ENCODE measurements at regions not wholly inside any gene's neighbourhood (a gene's known extent, or its start where the extent isn't known, plus 50 kb on each side); places are given as distances from the start of the nearest gene placed in this dataset.
"Not testable (repeated sequence)": the region's sequence is repeated elsewhere in the genome, so short reads cannot be mapped to it uniquely, and the experiment has no call there.

GRCh38 chr7:65193334-65194058 is 180.2 kb upstream of the ZNF92 start:
- DNase-seq (ENCODE audit: low spot score); H3K36me3 ChIP-seq (ENCODE audit: insufficient read depth, low read length, poor library complexity, severe bottlenecking); POLR2A ChIA-PET (ENCODE audit: low non-redundant PET); H3K4me1 ChIP-seq (ENCODE audit: insufficient read depth, low read length, poor library complexity, severe bottlenecking); H3K27ac ChIP-seq (ENCODE audit: low read depth, low read length, poor library complexity, severe bottlenecking); BruUV-seq (replicated peaks); H3K9me3 ChIP-seq (ENCODE audit: low read depth, low read length, poor library complexity, severe bottlenecking); H3K4me3 ChIP-seq (ENCODE audit: low read depth, low read length, poor library complexity, severe bottlenecking); H3K27me3 ChIP-seq (replicated peaks; ENCODE audit: insufficient read depth, low read depth, low read length, poor library complexity); intact Hi-C loops (cut with micrococcal nuclease; ENCODE audit: unreplicated experiment): not testable (repeated sequence)
- CTCF ChIA-PET, result interaction anchor here (0.6 kb wide), 1 partner anchor 243 kb away, joined by 3 read pairs; no protein-coding TSS in a partner anchor

GRCh38 chr7:65177041-65177440 is 170.6 kb upstream of the ERV3-1 start:
- H3K27ac ChIP-seq (ENCODE audit: low read depth, low read length, poor library complexity, severe bottlenecking); H3K36me3 ChIP-seq (ENCODE audit: insufficient read depth, low read length, poor library complexity, severe bottlenecking); BruUV-seq (replicated peaks); H3K27me3 ChIP-seq (replicated peaks; ENCODE audit: insufficient read depth, low read depth, low read length, poor library complexity); intact Hi-C loops (cut with micrococcal nuclease; ENCODE audit: unreplicated experiment); CTCF ChIA-PET; H3K4me3 ChIP-seq (ENCODE audit: low read depth, low read length, poor library complexity, severe bottlenecking); H3K9me3 ChIP-seq (ENCODE audit: low read depth, low read length, poor library complexity, severe bottlenecking); DNase-seq (ENCODE audit: low spot score); POLR2A ChIA-PET (ENCODE audit: low non-redundant PET); H3K4me1 ChIP-seq (ENCODE audit: insufficient read depth, low read length, poor library complexity, severe bottlenecking): not testable (repeated sequence)

GRCh38 chr7:65150105-65150504 is 143.6 kb upstream of the ERV3-1 start:
- CTCF ChIA-PET, result not testable (repeated sequence)

GRCh38 chr7:65146118-65146914 is 139.8 kb upstream of the ERV3-1 start:
- POLR2A ChIA-PET (ENCODE audit: low non-redundant PET); H3K27ac ChIP-seq (ENCODE audit: low read depth, low read length, poor library complexity, severe bottlenecking); BruUV-seq (replicated peaks); H3K36me3 ChIP-seq (ENCODE audit: insufficient read depth, low read length, poor library complexity, severe bottlenecking); CTCF ChIA-PET; DNase-seq (ENCODE audit: low spot score); H3K4me1 ChIP-seq (ENCODE audit: insufficient read depth, low read length, poor library complexity, severe bottlenecking); H3K9me3 ChIP-seq (ENCODE audit: low read depth, low read length, poor library complexity, severe bottlenecking); H3K27me3 ChIP-seq (replicated peaks; ENCODE audit: insufficient read depth, low read depth, low read length, poor library complexity); H3K4me3 ChIP-seq (ENCODE audit: low read depth, low read length, poor library complexity, severe bottlenecking); intact Hi-C loops (cut with micrococcal nuclease; ENCODE audit: unreplicated experiment): not testable (repeated sequence)

More at GRCh38 chr7:65150105-65150504, 143.6 kb upstream of the ERV3-1 start:
- H3K9me3 ChIP-seq (ENCODE audit: low read depth, low read length, poor library complexity, severe bottlenecking); H3K27me3 ChIP-seq (replicated peaks; ENCODE audit: insufficient read depth, low read depth, low read length, poor library complexity); BruUV-seq (replicated peaks); DNase-seq (ENCODE audit: low spot score); H3K4me1 ChIP-seq (ENCODE audit: insufficient read depth, low read length, poor library complexity, severe bottlenecking); POLR2A ChIA-PET (ENCODE audit: low non-redundant PET); H3K4me3 ChIP-seq (ENCODE audit: low read depth, low read length, poor library complexity, severe bottlenecking); H3K36me3 ChIP-seq (ENCODE audit: insufficient read depth, low read length, poor library complexity, severe bottlenecking); H3K27ac ChIP-seq (ENCODE audit: low read depth, low read length, poor library complexity, severe bottlenecking); intact Hi-C loops (cut with micrococcal nuclease; ENCODE audit: unreplicated experiment): not testable (repeated sequence)

- CTCF ChIA-PET; H3K4me3 ChIP-seq (ENCODE audit: low read depth, low read length, poor library complexity, severe bottlenecking); intact Hi-C loops (cut with micrococcal nuclease; ENCODE audit: unreplicated experiment); DNase-seq (ENCODE audit: low spot score); H3K27ac ChIP-seq (ENCODE audit: low read depth, low read length, poor library complexity, severe bottlenecking); POLR2A ChIA-PET (ENCODE audit: low non-redundant PET); H3K9me3 ChIP-seq (ENCODE audit: low read depth, low read length, poor library complexity, severe bottlenecking); H3K27me3 ChIP-seq (replicated peaks; ENCODE audit: insufficient read depth, low read depth, low read length, poor library complexity); H3K4me1 ChIP-seq (ENCODE audit: insufficient read depth, low read length, poor library complexity, severe bottlenecking); H3K36me3 ChIP-seq (ENCODE audit: insufficient read depth, low read length, poor library complexity, severe bottlenecking); BruUV-seq (replicated peaks): not testable (repeated sequence)
Measured at GRCh38 chr7:65145710-65146109, 139.2 kb upstream of the ERV3-1 start.

- H3K9me3 ChIP-seq (ENCODE audit: low read depth, low read length, poor library complexity, severe bottlenecking); intact Hi-C loops (cut with micrococcal nuclease; ENCODE audit: unreplicated experiment); H3K36me3 ChIP-seq (ENCODE audit: insufficient read depth, low read length, poor library complexity, severe bottlenecking); POLR2A ChIA-PET (ENCODE audit: low non-redundant PET); H3K4me1 ChIP-seq (ENCODE audit: insufficient read depth, low read length, poor library complexity, severe bottlenecking); CTCF ChIA-PET; DNase-seq (ENCODE audit: low spot score); H3K27ac ChIP-seq (ENCODE audit: low read depth, low read length, poor library complexity, severe bottlenecking); BruUV-seq (replicated peaks); H3K27me3 ChIP-seq (replicated peaks; ENCODE audit: insufficient read depth, low read depth, low read length, poor library complexity); H3K4me3 ChIP-seq (ENCODE audit: low read depth, low read length, poor library complexity, severe bottlenecking): not testable (repeated sequence)
Measured at GRCh38 chr7:65145008-65145407, 138.5 kb upstream of the ERV3-1 start.

- BruUV-seq (replicated peaks), result not testable (repeated sequence)
Measured at GRCh38 chr7:65144557-65144956, 138.1 kb upstream of the ERV3-1 start.

More at GRCh38 chr7:65144557-65144956, 138.1 kb upstream of the ERV3-1 start:
- POLR2A ChIA-PET (ENCODE audit: low non-redundant PET); H3K27ac ChIP-seq (ENCODE audit: low read depth, low read length, poor library complexity, severe bottlenecking); H3K27me3 ChIP-seq (replicated peaks; ENCODE audit: insufficient read depth, low read depth, low read length, poor library complexity); H3K4me1 ChIP-seq (ENCODE audit: insufficient read depth, low read length, poor library complexity, severe bottlenecking); H3K36me3 ChIP-seq (ENCODE audit: insufficient read depth, low read length, poor library complexity, severe bottlenecking); DNase-seq (ENCODE audit: low spot score); H3K4me3 ChIP-seq (ENCODE audit: low read depth, low read length, poor library complexity, severe bottlenecking); H3K9me3 ChIP-seq (ENCODE audit: low read depth, low read length, poor library complexity, severe bottlenecking); intact Hi-C loops (cut with micrococcal nuclease; ENCODE audit: unreplicated experiment); CTCF ChIA-PET: not testable (repeated sequence)

Data from A673 (cell line).